ENCODE measurements at regions not wholly inside any gene's neighbourhood (a gene's known extent, or its start where the extent isn't known, plus 50 kb on each side); places are given as distances from the start of the nearest gene placed in this dataset.

- no peak for DNase-seq
- no peaks in the 10 kb centered on the region for H3K9me3 ChIP-seq
- TF ChIP-seq CTCF (IDR thresholded peaks at IDR 0.05 in 8 of 11, conservative IDR thresholded peaks at IDR 0.05 in 3 of 11) (peak in 10 of 11 experiments; percentile 17 to 79 (median 58)), POLR2A (IDR thresholded peaks at IDR 0.05) (no peak)
- no peak overlapping the region for H3K27ac ChIP-seq
- intact Hi-C loops (cut with DNase I; ENCODE audit: low total_unique reads): no loop called here
- no peak overlapping the region for H3K4me3 ChIP-seq
- peaks cover 0 to 16% (median 0%) of the 10 kb centered on the region in 7 donors for H3K27me3 ChIP-seq (replicated peaks in 1 of 7)
- no peaks in the 10 kb centered on the region for H3K36me3 ChIP-seq
- peaks cover 3 to 27% (median 14%) of the 10 kb centered on the region in 6 donors for H3K4me1 ChIP-seq
- WGBS, 5 donors: 13 to 16% (median 14%) methylated on average over 11 of the region's 11 CpGs
These were observed 114.9 kb upstream of the NFIB start for GRCh38 chr9:14428781-14429230.

- peaks cover 0 to 18% (median 8%) of the 10 kb centered on the region in 6 donors for H3K4me1 ChIP-seq
- peaks cover 0 to 9% (median 0%) of the 10 kb centered on the region in 7 donors for H3K27me3 ChIP-seq (replicated peaks in 1 of 7)
- H3K27ac ChIP-seq: no peak overlapping the region
- no peak for DNase-seq
- 74 to 91% (median 80%) methylated on average over 2 of the region's 2 CpGs for WGBS, 5 donors
- intact Hi-C loops (cut with DNase I; ENCODE audit: low total_unique reads): no loop called here
- no peak overlapping the region for H3K4me3 ChIP-seq
- no peaks in the 10 kb centered on the region for H3K9me3 ChIP-seq
- no peak for TF ChIP-seq POLR2A (IDR thresholded peaks at IDR 0.05)
- no peak for TF ChIP-seq POLR2AphosphoS5 (IDR thresholded peaks at IDR 0.05)
- TF ChIP-seq CTCF (IDR thresholded peaks at IDR 0.05 in 8 of 11, conservative IDR thresholded peaks at IDR 0.05 in 3 of 11): no peak
- no peaks in the 10 kb centered on the region for H3K36me3 ChIP-seq
These were observed 113.5 kb upstream of the NFIB start for GRCh38 chr9:14427419-14427818.

- DNase-seq: no peak
- TF ChIP-seq CTCF (IDR thresholded peaks at IDR 0.05 in 8 of 11, conservative IDR thresholded peaks at IDR 0.05 in 3 of 11) (no peak), POLR2AphosphoS5 (IDR thresholded peaks at IDR 0.05) (no peak), POLR2A (IDR thresholded peaks at IDR 0.05) (no peak)
- Histone ChIP-seq H3K27ac (peak overlapping the region in 2 of 8 donors; percentile 29 to 30), H3K4me3 (no peak overlapping the region), H3K27me3 (replicated peaks in 1 of 7) (peaks cover 0 to 9% (median 0%) of the 10 kb centered on the region in 7 donors), H3K9me3 (no peaks in the 10 kb centered on the region), H3K36me3 (no peaks in the 10 kb centered on the region), H3K4me1 (peaks cover 0 to 18% (median 8%) of the 10 kb centered on the region in 6 donors)
- intact Hi-C loops (cut with DNase I; ENCODE audit: low total_unique reads): no loop called here
- WGBS, 5 donors: 47 to 62% (median 58%) methylated on average over 4 of the region's 4 CpGs
These were observed 111.0 kb upstream of the NFIB start for GRCh38 chr9:14424983-14425382.

GRCh38 chr9:14424289-14424688 is 110.3 kb upstream of the NFIB start:
- peaks cover 0 to 18% (median 8%) of the 10 kb centered on the region in 6 donors for H3K4me1 ChIP-seq
- no peak overlapping the region for H3K4me3 ChIP-seq
- H3K27ac ChIP-seq: no peak overlapping the region
- intact Hi-C loops (cut with DNase I; ENCODE audit: low total_unique reads): no loop called here
- 84 to 93% (median 88%) methylated on average over 7 of the region's 7 CpGs for WGBS, 5 donors
- peaks cover 0 to 9% (median 0%) of the 10 kb centered on the region in 7 donors for H3K27me3 ChIP-seq (replicated peaks in 1 of 7)
- DNase-seq: no peak
- TF ChIP-seq CTCF (IDR thresholded peaks at IDR 0.05 in 8 of 11, conservative IDR thresholded peaks at IDR 0.05 in 3 of 11): no peak
- no peak for TF ChIP-seq POLR2A (IDR thresholded peaks at IDR 0.05)
- TF ChIP-seq POLR2AphosphoS5 (IDR thresholded peaks at IDR 0.05): no peak
- no peaks in the 10 kb centered on the region for H3K36me3 ChIP-seq
- no peaks in the 10 kb centered on the region for H3K9me3 ChIP-seq
